ENCODE measurements at regions not wholly inside any gene's neighbourhood (a gene's known extent, or its start where the extent isn't known, plus 50 kb on each side); places are given as distances from the start of the nearest gene placed in this dataset.

DNA sequence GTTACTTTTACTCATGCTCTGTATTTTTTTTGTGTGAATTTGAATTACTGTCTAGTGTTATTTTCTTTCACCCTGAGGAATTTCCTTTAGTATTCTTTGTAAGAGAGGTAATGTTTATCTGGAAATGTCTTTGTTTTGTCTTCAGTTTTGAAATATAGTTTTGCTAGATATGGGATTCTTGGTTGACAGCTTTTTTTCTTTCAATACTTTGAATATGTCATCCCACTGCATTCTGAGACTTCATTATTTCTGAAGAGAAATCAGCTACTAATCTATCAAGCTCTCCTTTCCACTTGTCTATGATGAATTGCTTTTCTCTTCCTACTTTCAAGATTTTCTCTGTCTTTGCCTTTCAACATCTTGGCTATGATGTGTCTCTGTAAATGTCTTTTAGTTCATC lies 217.0 kb upstream of the CASK start:
- H3K27ac Mint-ChIP-seq: no peak overlapping the region
- DNase-seq: no peak

DNA sequence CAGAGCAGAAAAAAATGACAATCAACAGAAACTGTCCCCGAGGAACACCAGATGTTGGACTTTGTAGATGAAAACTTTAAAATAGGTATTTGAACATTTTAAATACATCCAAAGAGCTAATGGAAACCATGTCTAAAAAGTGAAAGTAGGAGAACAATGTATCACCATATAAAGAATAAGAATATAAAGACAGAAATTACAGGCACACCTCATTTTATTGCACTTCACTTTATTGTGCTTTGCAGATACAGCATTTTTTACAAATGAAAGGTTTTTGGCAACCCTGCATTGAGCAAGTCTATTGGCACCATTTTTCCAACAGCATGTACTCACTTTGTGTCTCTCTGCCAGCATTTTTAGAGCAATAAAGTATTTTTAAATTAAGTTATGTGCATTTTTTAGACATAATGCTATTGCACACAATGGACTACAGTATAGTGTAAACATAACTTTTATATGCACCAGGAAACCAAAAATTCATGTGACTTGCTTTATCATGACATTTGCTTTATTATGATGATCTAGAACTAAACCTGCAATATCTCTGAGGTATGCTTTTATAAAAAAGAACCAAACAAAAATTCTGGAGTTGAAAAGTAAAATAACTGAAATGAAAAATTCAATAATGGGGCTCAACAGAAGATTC lies 212.4 kb upstream of the CASK start:
- Histone ChIP-seq H3K36me3 (ENCODE audit: insufficient read depth, low read length) (no peaks in the 10 kb centered on the region), H3K4me1 (ENCODE audit: insufficient read depth, low read length) (no peaks in the 10 kb centered on the region), H3K27me3 (ENCODE audit: control insufficient read depth in 1 of 2, insufficient read depth in 2 of 2, low read length in 2 of 2) (no peaks in the 10 kb centered on the region), H3K9me3 (ENCODE audit: control insufficient read depth in 1 of 2, insufficient read depth in 1 of 2, low read length in 2 of 2) (peaks cover 4 to 5% of the 10 kb centered on the region in 2 experiments), H3K4me3 (ENCODE audit: low read length) (no peak overlapping the region), H3K27ac (ENCODE audit: low read depth in 1 of 2, low read length in 2 of 2) (no peak overlapping the region)
- H3K4me3 Mint-ChIP-seq: no peak overlapping the region
- no peak for DNase-seq
- no peak for ATAC-seq (ENCODE audit: poor library complexity)
- peaks cover 3% of the 10 kb centered on the region for H3K9me3 Mint-ChIP-seq
- peaks cover under 1% of the 10 kb centered on the region for H3K4me1 Mint-ChIP-seq (ENCODE audit: low read depth)
- peaks cover 4% of the 10 kb centered on the region for H3K36me3 Mint-ChIP-seq (ENCODE audit: low read depth)
- H3K27me3 Mint-ChIP-seq: no peaks in the 10 kb centered on the region
- intact Hi-C loops (cut with DNase I, micrococcal nuclease): no loop called here
- no peak for TF ChIP-seq CTCF (IDR thresholded peaks at IDR 0.05)
- CTCF ChIA-PET: no interaction called here
- POLR2A ChIA-PET: no interaction called here
- H3K27ac Mint-ChIP-seq: no peak overlapping the region

More for the DNA sequence above, 217.0 kb upstream of the CASK start:
- intact Hi-C loops (cut with DNase I, micrococcal nuclease): no loop called here
- Mint-ChIP-seq H3K4me3 (no peak overlapping the region), H3K9me3 (peaks cover 3% of the 10 kb centered on the region), H3K36me3 (ENCODE audit: low read depth) (peaks cover 5% of the 10 kb centered on the region), H3K4me1 (ENCODE audit: low read depth) (no peaks in the 10 kb centered on the region), H3K27me3 (no peaks in the 10 kb centered on the region)
- Histone ChIP-seq H3K27ac (ENCODE audit: low read depth in 1 of 2, low read length in 2 of 2) (no peak overlapping the region), H3K4me1 (ENCODE audit: insufficient read depth, low read length) (no peaks in the 10 kb centered on the region), H3K27me3 (ENCODE audit: control insufficient read depth in 1 of 2, insufficient read depth in 2 of 2, low read length in 2 of 2) (no peaks in the 10 kb centered on the region), H3K9me3 (ENCODE audit: control insufficient read depth in 1 of 2, insufficient read depth in 1 of 2, low read length in 2 of 2) (peaks cover 4 to 8% of the 10 kb centered on the region in 2 experiments), H3K36me3 (ENCODE audit: insufficient read depth, low read length) (no peaks in the 10 kb centered on the region), H3K4me3 (ENCODE audit: low read length) (no peak overlapping the region)
- POLR2A ChIA-PET: no interaction called here
- CTCF ChIA-PET: no interaction called here
- ATAC-seq (ENCODE audit: poor library complexity): no peak
- no peak for TF ChIP-seq CTCF (IDR thresholded peaks at IDR 0.05)

- ATAC-seq (ENCODE audit: poor library complexity) (no peak), DNase-seq (no peak)
- CTCF ChIA-PET: no interaction called here
- H3K4me1 ChIP-seq (ENCODE audit: insufficient read depth, low read length): peaks cover 19% of the 10 kb centered on the region
- H3K9me3 Mint-ChIP-seq: no peaks in the 10 kb centered on the region
- H3K27ac Mint-ChIP-seq: no peak overlapping the region
- H3K4me3 ChIP-seq (ENCODE audit: low read length): no peak overlapping the region
- H3K27ac ChIP-seq (ENCODE audit: low read depth in 1 of 2, low read length in 2 of 2): no peak overlapping the region
- no peaks in the 10 kb centered on the region for H3K36me3 ChIP-seq (ENCODE audit: insufficient read depth, low read length)
- no peaks in the 10 kb centered on the region for H3K27me3 ChIP-seq (ENCODE audit: control insufficient read depth in 1 of 2, insufficient read depth in 2 of 2, low read length in 2 of 2)
- H3K36me3 Mint-ChIP-seq (ENCODE audit: low read depth): no peaks in the 10 kb centered on the region
- H3K9me3 ChIP-seq (ENCODE audit: control insufficient read depth in 1 of 2, insufficient read depth in 1 of 2, low read length in 2 of 2): no peaks in the 10 kb centered on the region
- intact Hi-C loops (cut with DNase I, micrococcal nuclease): no loop called here
- TF ChIP-seq CTCF (IDR thresholded peaks at IDR 0.05): no peak
- POLR2A ChIA-PET: no interaction called here
- no peaks in the 10 kb centered on the region for H3K27me3 Mint-ChIP-seq
- no peak overlapping the region for H3K4me3 Mint-ChIP-seq
- peaks cover 37% of the 10 kb centered on the region for H3K4me1 Mint-ChIP-seq (ENCODE audit: low read depth)
Observed at GRCh38 chrX:42131856-42132255, 208.5 kb upstream of the CASK start.

All from CD4-positive, alpha-beta T cell (primary cell).